ENCODE measurements at regions not wholly inside any gene's neighbourhood (a gene's known extent, or its start where the extent isn't known, plus 50 kb on each side); places are given as distances from the start of the nearest gene placed in this dataset.

DNA sequence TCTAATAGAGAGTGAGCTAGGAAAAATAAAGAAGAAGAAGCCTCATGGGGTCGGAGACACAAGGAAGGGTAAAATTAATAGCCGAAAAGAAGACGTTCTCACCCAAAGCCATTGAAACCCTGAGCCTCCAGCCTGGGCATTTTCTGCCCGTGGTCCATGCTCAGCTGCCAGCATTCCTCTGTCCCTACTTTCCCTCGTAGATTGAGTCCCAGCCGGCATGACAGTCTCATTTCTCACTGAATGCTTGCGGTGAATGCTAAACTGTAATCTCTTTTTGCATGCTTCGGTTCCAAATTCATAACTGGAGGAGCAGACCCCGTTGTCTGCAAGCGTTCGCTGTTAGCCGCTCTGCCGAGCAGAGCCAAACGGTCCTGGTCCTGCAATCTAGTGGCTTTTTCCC is 54.0 kb upstream of the COX10 start:
- TF ChIP-seq EZH2 (IDR thresholded peaks at IDR 0.05; ENCODE audit: borderline replicate concordance, insufficient read depth, low read length, poor library complexity, severe bottlenecking), result no peak
- no peak for TF ChIP-seq POLR2AphosphoS5 (IDR thresholded peaks at IDR 0.05)
- no peak for TF ChIP-seq EP300 (conservative IDR thresholded peaks at IDR 0.05; ENCODE audit: poor library complexity, severe bottlenecking)
- TF ChIP-seq, protein P1, sequence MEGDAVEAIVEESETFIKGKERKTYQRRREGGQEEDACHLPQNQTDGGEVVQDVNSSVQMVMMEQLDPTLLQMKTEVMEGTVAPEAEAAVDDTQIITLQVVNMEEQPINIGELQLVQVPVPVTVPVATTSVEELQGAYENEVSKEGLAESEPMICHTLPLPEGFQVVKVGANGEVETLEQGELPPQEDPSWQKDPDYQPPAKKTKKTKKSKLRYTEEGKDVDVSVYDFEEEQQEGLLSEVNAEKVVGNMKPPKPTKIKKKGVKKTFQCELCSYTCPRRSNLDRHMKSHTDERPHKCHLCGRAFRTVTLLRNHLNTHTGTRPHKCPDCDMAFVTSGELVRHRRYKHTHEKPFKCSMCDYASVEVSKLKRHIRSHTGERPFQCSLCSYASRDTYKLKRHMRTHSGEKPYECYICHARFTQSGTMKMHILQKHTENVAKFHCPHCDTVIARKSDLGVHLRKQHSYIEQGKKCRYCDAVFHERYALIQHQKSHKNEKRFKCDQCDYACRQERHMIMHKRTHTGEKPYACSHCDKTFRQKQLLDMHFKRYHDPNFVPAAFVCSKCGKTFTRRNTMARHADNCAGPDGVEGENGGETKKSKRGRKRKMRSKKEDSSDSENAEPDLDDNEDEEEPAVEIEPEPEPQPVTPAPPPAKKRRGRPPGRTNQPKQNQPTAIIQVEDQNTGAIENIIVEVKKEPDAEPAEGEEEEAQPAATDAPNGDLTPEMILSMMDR (IDR thresholded peaks at IDR 0.05; ENCODE audit: poor library complexity, severe bottlenecking), result no peak
- no peak for TF ChIP-seq TAF1 (IDR thresholded peaks at IDR 0.05; ENCODE audit: low read depth)
- TF ChIP-seq RAD21 (conservative IDR thresholded peaks at IDR 0.05), result no peak
